T-cell (primary cell): ENCODE measurements at regions not wholly inside any gene's neighbourhood (a gene's known extent, or its start where the extent isn't known, plus 50 kb on each side); places are given as distances from the start of the nearest gene placed in this dataset.

Experiments used
- ATAC-seq, 4 experiments: fragments of 200-7000 bp in 3 of 4; fragments of 150-1000 bp in 1 of 4; cut with Tn5 transposase; replicated peaks in 1 of 4; 1 replicate in 3 of 4; 2 replicates in 1 of 4; pipeline ENCODE4 v1.10.0; 2021; ENCODE audit warnings: moderate library complexity in 3 of 4, mild to moderate bottlenecking in 2 of 4, moderate number of reproducible peaks in 1 of 4
- CTCF ChIA-PET, 2 donors: fragments of 300-600 bp; sonication (Branson Sonifier 250); formaldehyde crosslinking; loops; one replicate each; lab custom pipeline; 2022; ENCODE audit warnings: antibody characterized with exemption in 2 of 2; lab: Charles Lee
- POLR2A ChIA-PET, 2 donors: fragments of 300-600 bp; sonication (Branson Sonifier 250); formaldehyde crosslinking; loops; one replicate each; lab custom pipeline; 2022; ENCODE audit warnings: antibody characterized with exemption in 2 of 2; lab: Charles Lee
- DNase-seq, 35 experiments: peaks; one replicate each; pipeline versions ENCODE4 v3.0.0 to v3.0.0-alpha.2; 2013 to 2023
- H3K27ac ChIP-seq: one replicate; pipeline ENCODE4 v1.5.1; 2013; ENCODE audit warnings: low read length
- H3K27me3 ChIP-seq, 2 experiments: replicated peaks in 1 of 2; 1 replicate in 1 of 2; 2 replicates in 1 of 2; pipeline versions ENCODE4 v1.6.1 to v1.7.0; 2013; ENCODE audit warnings: low read length in 1 of 2, mixed read lengths in 1 of 2; ENCODE audit not compliant: control insufficient read depth in 2 of 2, insufficient read depth in 2 of 2; ENCODE audit errors: extremely low read depth in 1 of 2
- H3K36me3 ChIP-seq, 2 donors: 1 replicate in 1 of 2; 2 replicates in 1 of 2; pipeline versions ENCODE4 v1.6.1 to v1.7.0; 2013; ENCODE audit warnings: low read length in 1 of 2; ENCODE audit not compliant: control insufficient read depth in 2 of 2, insufficient read depth in 1 of 2; ENCODE audit errors: extremely low read depth in 1 of 2
- H3K4me1 ChIP-seq, 2 experiments: 1 replicate in 1 of 2; 2 replicates in 1 of 2; pipeline versions ENCODE4 v1.6.1 to v1.7.0; 2013; ENCODE audit warnings: low read length in 2 of 2, mixed read lengths in 1 of 2; ENCODE audit not compliant: insufficient read depth in 2 of 2, control insufficient read depth in 1 of 2; ENCODE audit errors: extremely low read depth in 1 of 2
- H3K4me3 ChIP-seq, 2 donors: 1 replicate in 1 of 2; 2 replicates in 1 of 2; pipeline versions ENCODE4 v1.5.1 to v1.7.0; 2013; ENCODE audit warnings: mild to moderate bottlenecking in 2 of 2, low read length in 1 of 2, moderate library complexity in 1 of 2; ENCODE audit not compliant: control insufficient read depth in 1 of 2; ENCODE audit errors: extremely low read depth in 1 of 2
- H3K9me3 ChIP-seq: 2 replicates; pipeline ENCODE4 v1.7.0; 2013
- H3K27ac Mint-ChIP-seq, 2 donors: one replicate each; pipeline ENCODE4 v1.8.0; 2020 to 2021; ENCODE audit warnings: mild to moderate bottlenecking in 2 of 2, mixed read lengths in 2 of 2
- H3K27me3 Mint-ChIP-seq, 2 donors: one replicate each; pipeline ENCODE4 v1.8.0; 2021 to 2022; ENCODE audit warnings: mixed read lengths in 2 of 2
- H3K36me3 Mint-ChIP-seq: one replicate; pipeline ENCODE4 v1.8.0; 2021; ENCODE audit warnings: mixed read lengths
- H3K4me1 Mint-ChIP-seq, 3 donors: one replicate each; pipeline ENCODE4 v1.8.0; 2020 to 2022; ENCODE audit warnings: mixed read lengths in 3 of 3, mild to moderate bottlenecking in 1 of 3
- H3K4me3 Mint-ChIP-seq, 3 donors: one replicate each; pipeline ENCODE4 v1.8.0; 2020 to 2022; ENCODE audit warnings: mild to moderate bottlenecking in 3 of 3, mixed read lengths in 3 of 3, moderate library complexity in 3 of 3
- H3K9me3 Mint-ChIP-seq, 3 donors: one replicate each; pipeline ENCODE4 v1.8.0; 2020 to 2022; ENCODE audit warnings: mixed read lengths in 3 of 3
- WGBS: methylation state at CpG from one replicate; pipeline ENCODE4 v1.1.5; 2013; ENCODE audit warnings: missing lambda C conversion rate; ENCODE audit not compliant: insufficient coverage; 5-methylcytosine and 5-hydroxymethylcytosine counted together

DNA sequence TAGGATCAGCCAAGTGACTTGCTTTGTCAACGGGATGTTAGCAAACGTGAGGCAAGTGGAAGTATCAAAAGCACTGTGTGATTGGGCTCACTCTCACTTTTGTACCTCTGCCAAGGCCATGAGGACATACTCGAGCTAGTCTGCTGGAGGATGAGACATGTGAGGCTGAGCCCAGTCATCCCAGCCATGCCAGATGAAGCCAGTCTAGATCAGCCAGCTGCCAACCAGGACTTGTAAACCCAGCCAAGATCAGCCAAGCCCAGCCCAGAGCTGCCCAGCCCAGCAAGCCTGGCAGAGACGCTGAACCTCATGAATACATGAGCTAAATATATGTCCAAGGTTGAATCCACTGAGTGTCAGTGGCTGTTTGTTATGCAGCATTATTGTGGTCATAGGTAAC lies 369.7 kb downstream of the MN1 start:
- Mint-ChIP-seq H3K4me1 (no peaks in the 10 kb centered on the region), H3K36me3 (no peaks in the 10 kb centered on the region), H3K4me3 (no peak overlapping the region), H3K27me3 (peaks cover 0 to 7% of the 10 kb centered on the region in 2 donors), H3K9me3 (peaks cover 0 to 18% (median 14%) of the 10 kb centered on the region in 3 donors), H3K27ac (no peak overlapping the region)
- Histone ChIP-seq H3K9me3 (no peaks in the 10 kb centered on the region), H3K27ac (no peak overlapping the region), H3K27me3 (peaks cover 0 to 12% of the 10 kb centered on the region in 2 experiments), H3K4me3 (no peak overlapping the region), H3K36me3 (no peaks in the 10 kb centered on the region), H3K4me1 (no peaks in the 10 kb centered on the region)
- POLR2A ChIA-PET: no interaction called here
- CTCF ChIA-PET: no interaction called here
- WGBS: 56% methylated on average over 3 of the region's 4 CpGs
- DNase-seq: no peak
- ATAC-seq: no peak

GRCh38 chr22:27433099-27433498 lies 368.5 kb downstream of the MN1 start:
- H3K27me3 Mint-ChIP-seq: peaks cover 0 to 4% of the 10 kb centered on the region in 2 donors
- H3K4me3 Mint-ChIP-seq: no peak overlapping the region
- ATAC-seq: no peak
- H3K27ac Mint-ChIP-seq: no peak overlapping the region
- no peaks in the 10 kb centered on the region for H3K36me3 ChIP-seq
- POLR2A ChIA-PET: no interaction called here
- CTCF ChIA-PET: no interaction called here
- H3K9me3 Mint-ChIP-seq: peaks cover 0 to 12% (median 10%) of the 10 kb centered on the region in 3 donors
- DNase-seq: no peak
- WGBS: no CpG with 5 or more reads among the region's 1 CpG
- peaks cover 0 to 13% of the 10 kb centered on the region in 2 experiments for H3K27me3 ChIP-seq
- H3K4me1 Mint-ChIP-seq: no peaks in the 10 kb centered on the region
- H3K27ac ChIP-seq: no peak overlapping the region
- no peak overlapping the region for H3K4me3 ChIP-seq
- H3K4me1 ChIP-seq: no peaks in the 10 kb centered on the region
- no peaks in the 10 kb centered on the region for H3K9me3 ChIP-seq
- no peaks in the 10 kb centered on the region for H3K36me3 Mint-ChIP-seq

- Histone ChIP-seq H3K4me3 (no peak overlapping the region), H3K4me1 (no peaks in the 10 kb centered on the region), H3K27me3 (peaks cover 0 to 16% of the 10 kb centered on the region in 2 experiments), H3K9me3 (no peaks in the 10 kb centered on the region), H3K36me3 (no peaks in the 10 kb centered on the region), H3K27ac (no peak overlapping the region)
- Mint-ChIP-seq H3K4me1 (no peaks in the 10 kb centered on the region), H3K4me3 (no peak overlapping the region), H3K27me3 (peaks cover 0 to 4% of the 10 kb centered on the region in 2 donors), H3K9me3 (peaks cover 0 to 8% (median 8%) of the 10 kb centered on the region in 3 donors), H3K27ac (no peak overlapping the region), H3K36me3 (no peaks in the 10 kb centered on the region)
- POLR2A ChIA-PET: no interaction called here
- CTCF ChIA-PET: no interaction called here
- 59% methylated on average over 6 of the region's 10 CpGs for WGBS
- DNase-seq (no peak), ATAC-seq (no peak)
These were observed 367.9 kb downstream of the MN1 start for GRCh38 chr22:27433585-27434190.

GRCh38 chr22:27434898-27435297 lies 366.7 kb downstream of the MN1 start:
- H3K4me3 Mint-ChIP-seq: no peak overlapping the region
- no peaks in the 10 kb centered on the region for H3K4me1 Mint-ChIP-seq
- no peak overlapping the region for H3K27ac ChIP-seq
- ChIA-PET CTCF (no interaction called here), POLR2A (no interaction called here)
- H3K4me1 ChIP-seq: no peaks in the 10 kb centered on the region
- WGBS: 92% methylated on average over 2 of the region's 10 CpGs
- DNase-seq (no peak), ATAC-seq (no peak)
- H3K4me3 ChIP-seq: no peak overlapping the region
- H3K27me3 Mint-ChIP-seq: peaks cover 4 to 6% of the 10 kb centered on the region in 2 donors
- H3K36me3 Mint-ChIP-seq: no peaks in the 10 kb centered on the region
- H3K9me3 ChIP-seq: no peaks in the 10 kb centered on the region
- H3K9me3 Mint-ChIP-seq: peaks cover 0 to 8% (median 8%) of the 10 kb centered on the region in 3 donors
- H3K27ac Mint-ChIP-seq: no peak overlapping the region
- H3K36me3 ChIP-seq: no peaks in the 10 kb centered on the region
- peaks cover 0 to 12% of the 10 kb centered on the region in 2 experiments for H3K27me3 ChIP-seq

GRCh38 chr22:27435844-27436576 lies 365.5 kb downstream of the MN1 start:
- Mint-ChIP-seq H3K4me3 (no peak overlapping the region), H3K36me3 (no peaks in the 10 kb centered on the region), H3K27ac (no peak overlapping the region), H3K27me3 (peaks cover 4 to 6% of the 10 kb centered on the region in 2 donors), H3K9me3 (peaks cover 0 to 8% (median 8%) of the 10 kb centered on the region in 3 donors), H3K4me1 (no peaks in the 10 kb centered on the region)
- Histone ChIP-seq H3K9me3 (no peaks in the 10 kb centered on the region), H3K36me3 (no peaks in the 10 kb centered on the region), H3K4me3 (no peak overlapping the region), H3K27ac (no peak overlapping the region), H3K4me1 (no peaks in the 10 kb centered on the region), H3K27me3 (peaks cover 0 to 12% of the 10 kb centered on the region in 2 experiments)
- ChIA-PET POLR2A (no interaction called here), CTCF (no interaction called here)
- no peak for ATAC-seq
- WGBS: 62% methylated on average over 10 of the region's 19 CpGs
- no peak for DNase-seq

DNA sequence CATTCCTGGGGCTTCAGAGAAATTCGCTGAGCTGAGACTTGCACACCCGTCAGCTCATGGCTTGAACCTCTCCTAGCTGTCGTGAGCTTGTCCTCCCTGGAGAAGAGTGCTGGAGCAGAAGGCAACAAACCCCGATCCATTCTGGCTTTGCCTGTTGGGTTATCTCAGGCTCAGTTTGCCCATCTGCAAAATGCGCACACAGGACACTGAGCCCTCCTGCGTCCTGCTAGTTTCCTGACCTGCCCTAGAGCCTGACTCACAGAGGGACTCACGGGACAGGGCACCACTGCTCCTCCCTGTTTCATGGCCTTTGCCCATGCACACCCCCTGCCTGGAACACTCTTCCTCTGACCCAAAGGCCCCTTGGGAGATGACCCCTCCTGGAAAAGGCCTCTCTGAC lies 365.0 kb downstream of the MN1 start:
- no peak overlapping the region for H3K4me3 Mint-ChIP-seq
- H3K27ac ChIP-seq: no peak overlapping the region
- H3K4me1 Mint-ChIP-seq: no peaks in the 10 kb centered on the region

More for the DNA sequence above, 365.0 kb downstream of the MN1 start:
- no peak overlapping the region for H3K4me3 ChIP-seq
- ChIA-PET CTCF (no interaction called here), POLR2A (no interaction called here)
- H3K4me1 ChIP-seq: no peaks in the 10 kb centered on the region
- ATAC-seq (no peak), DNase-seq (no peak)
- Mint-ChIP-seq H3K36me3 (no peaks in the 10 kb centered on the region), H3K27ac (no peak overlapping the region), H3K27me3 (peaks cover 4 to 6% of the 10 kb centered on the region in 2 donors), H3K9me3 (peaks cover 0 to 8% (median 8%) of the 10 kb centered on the region in 3 donors)
- H3K27me3 ChIP-seq: peaks cover 0 to 12% of the 10 kb centered on the region in 2 experiments
- no peaks in the 10 kb centered on the region for H3K9me3 ChIP-seq
- no peaks in the 10 kb centered on the region for H3K36me3 ChIP-seq
- whole genome bisulfite sequencing: 87% methylated on average over 7 of the region's 7 CpGs
